Gastrocnemius medialis (tissue), 4 donors: ENCODE measurements at regions not wholly inside any gene's neighbourhood (a gene's known extent, or its start where the extent isn't known, plus 50 kb on each side); places are given as distances from the start of the nearest gene placed in this dataset.

Experiments
- POLR2A ChIP-seq, 2 donors: fragments of 450-650 bp; IDR thresholded peaks; one replicate each; pipeline ENCODE4 v1.6.1; 2017; ENCODE audit warnings: antibody characterized with exemption in 2 of 2, mild to moderate bottlenecking in 2 of 2, moderate library complexity in 2 of 2
- TF ChIP-seq, protein P1 (sequence below), 5 experiments: fragments of 450-650 bp in 3 of 5; fragments of 200-600 bp in 2 of 5; sonication (generic) in 2 of 5; IDR thresholded peaks in 4 of 5; conservative IDR thresholded peaks in 1 of 5; 1 replicate in 4 of 5; 2 replicates in 1 of 5; pipeline ENCODE4 v1.5.1; 2016 to 2019; ENCODE audit warnings: antibody characterized with exemption in 5 of 5, mild to moderate bottlenecking in 3 of 5, moderate library complexity in 3 of 5

DNA sequence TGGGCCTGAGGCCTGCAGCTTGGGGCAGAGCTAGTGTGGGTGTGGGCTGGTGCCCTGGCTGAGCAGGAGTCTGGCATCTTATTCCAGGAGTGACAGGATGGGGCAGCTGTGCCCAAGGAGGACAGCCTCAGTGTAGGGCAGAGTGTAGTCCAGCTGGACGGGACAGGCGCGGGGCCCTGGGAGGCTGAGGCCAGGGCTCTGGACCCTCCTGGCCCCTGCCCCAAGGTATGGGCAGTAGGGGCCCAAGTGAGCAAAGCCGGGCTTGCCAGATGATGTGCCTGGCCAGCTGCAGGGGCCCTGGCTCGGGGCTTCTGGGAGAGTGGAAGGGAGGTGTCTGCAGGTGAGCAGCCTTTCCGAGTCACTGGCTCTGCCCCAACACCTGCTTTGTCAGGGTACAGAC, 1190.9 kb downstream of the BRD1 start:
- TF ChIP-seq, protein P1, sequence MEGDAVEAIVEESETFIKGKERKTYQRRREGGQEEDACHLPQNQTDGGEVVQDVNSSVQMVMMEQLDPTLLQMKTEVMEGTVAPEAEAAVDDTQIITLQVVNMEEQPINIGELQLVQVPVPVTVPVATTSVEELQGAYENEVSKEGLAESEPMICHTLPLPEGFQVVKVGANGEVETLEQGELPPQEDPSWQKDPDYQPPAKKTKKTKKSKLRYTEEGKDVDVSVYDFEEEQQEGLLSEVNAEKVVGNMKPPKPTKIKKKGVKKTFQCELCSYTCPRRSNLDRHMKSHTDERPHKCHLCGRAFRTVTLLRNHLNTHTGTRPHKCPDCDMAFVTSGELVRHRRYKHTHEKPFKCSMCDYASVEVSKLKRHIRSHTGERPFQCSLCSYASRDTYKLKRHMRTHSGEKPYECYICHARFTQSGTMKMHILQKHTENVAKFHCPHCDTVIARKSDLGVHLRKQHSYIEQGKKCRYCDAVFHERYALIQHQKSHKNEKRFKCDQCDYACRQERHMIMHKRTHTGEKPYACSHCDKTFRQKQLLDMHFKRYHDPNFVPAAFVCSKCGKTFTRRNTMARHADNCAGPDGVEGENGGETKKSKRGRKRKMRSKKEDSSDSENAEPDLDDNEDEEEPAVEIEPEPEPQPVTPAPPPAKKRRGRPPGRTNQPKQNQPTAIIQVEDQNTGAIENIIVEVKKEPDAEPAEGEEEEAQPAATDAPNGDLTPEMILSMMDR (IDR thresholded peaks at IDR 0.05 in 4 of 5, conservative IDR thresholded peaks at IDR 0.05 in 1 of 5), result no peak
- TF ChIP-seq POLR2A (IDR thresholded peaks at IDR 0.05), result no peak
